OCI-LY3 (cell line): ENCODE measurements at regions not wholly inside any gene's neighbourhood (a gene's known extent, or its start where the extent isn't known, plus 50 kb on each side); places are given as distances from the start of the nearest gene placed in this dataset.

ENCODE experiments used
- H2AFZ ChIP-seq: fragments of 200-600, 300-600 bp; shearing (Covaris generic); 2 replicates; pipeline ENCODE4 v1.6.0; 2014; ENCODE audit warnings: antibody characterized with exemption, low read depth, low read length
- H3K27ac ChIP-seq: fragments of 200-600, 300-600 bp; sonication (generic); 2 replicates; pipeline ENCODE4 v1.5.1; 2014; ENCODE audit warnings: mild to moderate bottlenecking, low read length, moderate library complexity, mixed read lengths
- H3K27me3 ChIP-seq: fragments of 200-600, 300-600 bp; sonication (generic); 2 replicates; pipeline ENCODE4 v1.6.1; 2014; ENCODE audit warnings: low read depth, low read length, mixed read lengths
- H3K36me3 ChIP-seq: fragments of 200-600, 300-600 bp; sonication (generic); replicated peaks from 2 replicates; pipeline ENCODE3; 2014; ENCODE audit warnings: low read depth, low read length, mixed read lengths
- H3K4me1 ChIP-seq: fragments of 300-600, 200-600 bp; sonication (generic); 2 replicates; pipeline ENCODE4 v1.6.1; 2014; ENCODE audit warnings: low read length, mixed read lengths
- H3K4me2 ChIP-seq: fragments of 200-600, 300-600 bp; sonication (generic); 2 replicates; pipeline ENCODE4 v1.6.1; 2014; ENCODE audit warnings: low read length, mixed read lengths
- H3K4me3 ChIP-seq: fragments of 300-600, 200-600 bp; sonication (generic); 2 replicates; pipeline ENCODE4 v1.5.1; 2014; ENCODE audit warnings: antibody characterized with exemption, mild to moderate bottlenecking, low read length, moderate library complexity
- H3K79me2 ChIP-seq: fragments of 300-600, 200-600 bp; shearing (Covaris generic); 2 replicates; pipeline ENCODE4 v1.6.1; 2014; ENCODE audit warnings: mild to moderate bottlenecking, low read length, mixed read lengths
- H3K9ac ChIP-seq: fragments of 300-600, 200-600 bp; shearing (Covaris generic); 2 replicates; pipeline ENCODE4 v1.6.0; 2014; ENCODE audit warnings: mild to moderate bottlenecking, low read length, moderate library complexity
- H3K9me3 ChIP-seq: fragments of 200-600, 300-600 bp; shearing (Covaris generic); 2 replicates; pipeline ENCODE4 v1.6.1; 2014; ENCODE audit warnings: low read length, mixed read lengths; ENCODE audit not compliant: insufficient read depth
- H4K20me1 ChIP-seq: fragments of 200-600, 300-600 bp; sonication (generic); 2 replicates; pipeline ENCODE4 v1.6.1; 2016; ENCODE audit warnings: low read length, mixed read lengths; ENCODE audit not compliant: insufficient read depth
- EZH2phosphoT487 ChIP-seq: fragments of 200-600 bp; shearing (Covaris generic); IDR thresholded peaks from 2 replicates; pipeline ENCODE4 v1.6.1; 2018; ENCODE audit warnings: antibody characterized with exemption, mixed run types, low read depth
- TF ChIP-seq, protein P1 (sequence below): fragments of 200-600, 300-600 bp; sonication (generic); IDR thresholded peaks from 2 replicates; pipeline ENCODE4 v1.5.1; 2014; ENCODE audit warnings: antibody characterized with exemption, low read length, low read depth

GRCh38 chr3:146382386-146382785 is 87.0 kb downstream of the PLSCR2 start:
- peaks cover 16% of the 10 kb centered on the region for H3K4me1 ChIP-seq
- TF ChIP-seq, protein P1, sequence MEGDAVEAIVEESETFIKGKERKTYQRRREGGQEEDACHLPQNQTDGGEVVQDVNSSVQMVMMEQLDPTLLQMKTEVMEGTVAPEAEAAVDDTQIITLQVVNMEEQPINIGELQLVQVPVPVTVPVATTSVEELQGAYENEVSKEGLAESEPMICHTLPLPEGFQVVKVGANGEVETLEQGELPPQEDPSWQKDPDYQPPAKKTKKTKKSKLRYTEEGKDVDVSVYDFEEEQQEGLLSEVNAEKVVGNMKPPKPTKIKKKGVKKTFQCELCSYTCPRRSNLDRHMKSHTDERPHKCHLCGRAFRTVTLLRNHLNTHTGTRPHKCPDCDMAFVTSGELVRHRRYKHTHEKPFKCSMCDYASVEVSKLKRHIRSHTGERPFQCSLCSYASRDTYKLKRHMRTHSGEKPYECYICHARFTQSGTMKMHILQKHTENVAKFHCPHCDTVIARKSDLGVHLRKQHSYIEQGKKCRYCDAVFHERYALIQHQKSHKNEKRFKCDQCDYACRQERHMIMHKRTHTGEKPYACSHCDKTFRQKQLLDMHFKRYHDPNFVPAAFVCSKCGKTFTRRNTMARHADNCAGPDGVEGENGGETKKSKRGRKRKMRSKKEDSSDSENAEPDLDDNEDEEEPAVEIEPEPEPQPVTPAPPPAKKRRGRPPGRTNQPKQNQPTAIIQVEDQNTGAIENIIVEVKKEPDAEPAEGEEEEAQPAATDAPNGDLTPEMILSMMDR, result peak; percentile 20; the same call in 1 of the 2 replicates
- TF ChIP-seq EZH2phosphoT487, result no peak

GRCh38 chr3:146380046-146380445 is 89.3 kb downstream of the PLSCR2 start:
- TF ChIP-seq, protein P1, result no peak
- TF ChIP-seq EZH2phosphoT487, result no peak
- Histone ChIP-seq H3K4me1 (no peaks in the 10 kb centered on the region), H3K4me3 (no peak overlapping the region), H3K4me2 (no peak overlapping the region), H3K79me2 (no peaks in the 10 kb centered on the region), H3K27ac (no peak overlapping the region), H2AFZ (peak overlapping the region; percentile 39; the same call in 1 of the 2 replicates), H3K9me3 (no peaks in the 10 kb centered on the region), H4K20me1 (no peaks in the 10 kb centered on the region), H3K9ac (no peak overlapping the region), H3K27me3 (no peaks in the 10 kb centered on the region), H3K36me3 (no peaks in the 10 kb centered on the region)

More at GRCh38 chr3:146382386-146382785, 87.0 kb downstream of the PLSCR2 start:
- no peaks in the 10 kb centered on the region for H3K27me3 ChIP-seq
- H4K20me1 ChIP-seq, result no peaks in the 10 kb centered on the region
- H3K9me3 ChIP-seq, result no peaks in the 10 kb centered on the region
- no peak overlapping the region for H2AFZ ChIP-seq
- no peaks in the 10 kb centered on the region for H3K79me2 ChIP-seq
- no peak overlapping the region for H3K4me3 ChIP-seq
- H3K9ac ChIP-seq, result no peak overlapping the region
- no peak overlapping the region for H3K27ac ChIP-seq
- H3K4me2 ChIP-seq, result no peak overlapping the region
- H3K36me3 ChIP-seq, result no peaks in the 10 kb centered on the region

- TF ChIP-seq, protein P1, result no peak
- no peak for TF ChIP-seq EZH2phosphoT487
- Histone ChIP-seq H3K27me3 (no peaks in the 10 kb centered on the region), H3K4me2 (no peak overlapping the region), H3K4me1 (no peaks in the 10 kb centered on the region), H3K9me3 (no peaks in the 10 kb centered on the region), H3K27ac (no peak overlapping the region), H2AFZ (no peak overlapping the region), H3K79me2 (no peaks in the 10 kb centered on the region), H3K9ac (no peak overlapping the region), H3K4me3 (no peak overlapping the region), H4K20me1 (no peaks in the 10 kb centered on the region), H3K36me3 (no peaks in the 10 kb centered on the region)
Observed at GRCh38 chr3:146375219-146375618, 94.1 kb downstream of the PLSCR2 start.

- Histone ChIP-seq H3K27me3 (no peaks in the 10 kb centered on the region), H3K27ac (no peak overlapping the region), H3K4me3 (no peak overlapping the region), H3K9me3 (no peaks in the 10 kb centered on the region), H3K79me2 (no peaks in the 10 kb centered on the region), H3K4me1 (no peaks in the 10 kb centered on the region), H3K4me2 (no peak overlapping the region), H3K36me3 (no peaks in the 10 kb centered on the region), H3K9ac (no peak overlapping the region), H4K20me1 (no peaks in the 10 kb centered on the region), H2AFZ (no peak overlapping the region)
- TF ChIP-seq EZH2phosphoT487, result no peak
- TF ChIP-seq, protein P1, result no peak
Observed at GRCh38 chr3:146374146-146374545, 95.2 kb downstream of the PLSCR2 start.
